ENCODE measurements at regions not wholly inside any gene's neighbourhood (a gene's known extent, or its start where the extent isn't known, plus 50 kb on each side); places are given as distances from the start of the nearest gene placed in this dataset.

DNA sequence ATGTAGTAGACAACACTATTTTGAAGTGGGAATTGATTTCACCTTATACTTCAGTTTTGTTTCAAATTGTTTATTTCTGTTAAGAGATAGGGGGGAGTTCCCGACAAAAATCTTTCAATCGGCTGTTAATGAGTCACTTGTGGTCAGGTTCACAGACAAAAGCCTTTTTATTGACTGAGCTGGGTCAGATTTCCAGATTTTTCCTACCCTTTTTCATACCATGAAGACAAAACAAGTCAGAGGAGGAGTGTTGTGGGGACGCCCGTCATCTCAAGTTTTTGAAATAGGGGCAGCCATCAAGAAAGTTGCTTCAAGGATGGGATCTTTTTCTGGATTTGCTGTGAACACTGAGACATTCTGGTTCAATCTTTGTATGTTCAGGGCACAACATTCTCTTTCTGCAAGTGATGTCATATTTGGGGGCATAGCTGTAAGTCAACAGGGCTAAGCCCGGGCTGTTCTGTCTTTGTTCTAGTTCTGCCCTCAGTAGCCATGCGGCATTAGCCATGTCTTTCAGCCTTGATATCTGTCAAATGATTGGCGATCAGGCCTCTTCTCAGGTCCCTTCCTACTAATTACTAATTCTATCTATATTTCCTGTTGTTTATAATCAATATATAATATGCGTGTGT, 496.0 kb upstream of the MARCKS start:
- TF ChIP-seq POLR2A (IDR thresholded peaks at IDR 0.05) = no peak
- TF ChIP-seq POLR2AphosphoS5 (IDR thresholded peaks at IDR 0.05) = no peak
- TF ChIP-seq, protein P1, sequence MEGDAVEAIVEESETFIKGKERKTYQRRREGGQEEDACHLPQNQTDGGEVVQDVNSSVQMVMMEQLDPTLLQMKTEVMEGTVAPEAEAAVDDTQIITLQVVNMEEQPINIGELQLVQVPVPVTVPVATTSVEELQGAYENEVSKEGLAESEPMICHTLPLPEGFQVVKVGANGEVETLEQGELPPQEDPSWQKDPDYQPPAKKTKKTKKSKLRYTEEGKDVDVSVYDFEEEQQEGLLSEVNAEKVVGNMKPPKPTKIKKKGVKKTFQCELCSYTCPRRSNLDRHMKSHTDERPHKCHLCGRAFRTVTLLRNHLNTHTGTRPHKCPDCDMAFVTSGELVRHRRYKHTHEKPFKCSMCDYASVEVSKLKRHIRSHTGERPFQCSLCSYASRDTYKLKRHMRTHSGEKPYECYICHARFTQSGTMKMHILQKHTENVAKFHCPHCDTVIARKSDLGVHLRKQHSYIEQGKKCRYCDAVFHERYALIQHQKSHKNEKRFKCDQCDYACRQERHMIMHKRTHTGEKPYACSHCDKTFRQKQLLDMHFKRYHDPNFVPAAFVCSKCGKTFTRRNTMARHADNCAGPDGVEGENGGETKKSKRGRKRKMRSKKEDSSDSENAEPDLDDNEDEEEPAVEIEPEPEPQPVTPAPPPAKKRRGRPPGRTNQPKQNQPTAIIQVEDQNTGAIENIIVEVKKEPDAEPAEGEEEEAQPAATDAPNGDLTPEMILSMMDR (IDR thresholded peaks at IDR 0.05) = no peak
